ENCODE measurements at regions not wholly inside any gene's neighbourhood (a gene's known extent, or its start where the extent isn't known, plus 50 kb on each side); places are given as distances from the start of the nearest gene placed in this dataset.

DNA sequence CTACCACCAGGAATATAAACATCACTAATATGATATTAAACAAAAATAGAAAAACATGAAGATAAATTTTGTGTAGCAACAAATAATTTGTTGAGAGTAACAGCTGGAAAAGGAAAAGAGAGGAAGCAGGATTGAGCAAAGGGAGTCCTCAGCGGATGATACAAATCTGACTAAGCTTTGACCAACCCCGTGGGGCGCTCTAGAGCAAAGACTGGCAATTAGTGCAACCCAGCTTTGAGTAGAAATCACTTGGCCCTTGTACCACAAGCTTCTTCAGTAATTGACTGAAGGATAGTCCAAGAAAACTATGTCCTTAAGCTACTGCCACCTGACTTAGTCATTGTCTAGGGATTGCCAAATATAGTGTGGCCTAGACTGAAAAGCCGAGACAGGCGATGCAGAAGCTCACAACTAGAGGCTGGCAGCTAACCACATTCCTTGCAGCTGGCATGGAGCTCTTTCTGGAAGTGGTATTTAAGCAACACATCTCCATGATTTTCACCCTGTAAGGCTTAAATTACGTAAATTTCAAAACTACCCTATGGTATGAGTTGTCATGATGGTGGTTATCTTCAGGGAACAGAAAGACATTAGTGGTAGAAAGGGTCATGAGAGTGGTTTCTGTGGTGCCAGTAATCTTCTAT is 396.0 kb downstream of the PDGFC start:
- Histone ChIP-seq H3K4me1 (ENCODE audit: control insufficient read depth, insufficient read depth, low read length) (no peaks in the 10 kb centered on the region), H3K4me3 (ENCODE audit: low read depth, low read length) (no peak overlapping the region), H3K36me3 (ENCODE audit: control insufficient read depth, insufficient read depth, low read length) (no peaks in the 10 kb centered on the region), H3K9ac (ENCODE audit: low read depth, low read length) (no peak overlapping the region), H3K27ac (ENCODE audit: low read depth, low read length) (no peak overlapping the region), H3K9me3 (ENCODE audit: control insufficient read depth, insufficient read depth, low read length) (no peaks in the 10 kb centered on the region), H3K27me3 (ENCODE audit: control insufficient read depth, insufficient read depth, low read length) (no peaks in the 10 kb centered on the region)

DNA sequence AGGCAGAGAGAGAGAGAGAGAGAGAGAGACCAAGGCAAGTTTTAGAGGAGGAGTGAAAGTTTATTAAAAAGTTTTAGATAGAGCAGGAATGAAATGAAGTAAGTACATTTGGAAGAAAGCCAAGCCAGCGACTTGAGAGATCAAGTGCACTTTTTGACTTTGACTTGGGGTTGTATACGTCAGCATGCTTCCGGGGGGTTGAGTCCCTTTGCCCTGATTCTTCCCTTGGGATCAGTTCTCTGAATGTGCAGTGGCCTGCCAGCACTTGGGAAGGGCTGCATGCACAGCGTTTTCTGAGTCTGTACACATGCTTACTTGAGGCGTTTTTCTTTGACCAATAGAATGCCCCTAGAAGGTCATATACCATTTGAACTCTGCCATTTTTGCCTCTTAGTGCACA is 400.5 kb downstream of the PDGFC start:
- no peaks in the 10 kb centered on the region for H3K36me3 ChIP-seq (ENCODE audit: control insufficient read depth, insufficient read depth, low read length)
- no peak overlapping the region for H3K9ac ChIP-seq (ENCODE audit: low read depth, low read length)
- no peak overlapping the region for H3K27ac ChIP-seq (ENCODE audit: low read depth, low read length)
- no peaks in the 10 kb centered on the region for H3K27me3 ChIP-seq (ENCODE audit: control insufficient read depth, insufficient read depth, low read length)
- 0 out of 2 replicates have a peak, but pooled peaks cover 2% of the 10 kb centered on the region for H3K4me1 ChIP-seq (ENCODE audit: control insufficient read depth, insufficient read depth, low read length)
- no peak overlapping the region for H3K4me3 ChIP-seq (ENCODE audit: low read depth, low read length)
- no peaks in the 10 kb centered on the region for H3K9me3 ChIP-seq (ENCODE audit: control insufficient read depth, insufficient read depth, low read length)

DNA sequence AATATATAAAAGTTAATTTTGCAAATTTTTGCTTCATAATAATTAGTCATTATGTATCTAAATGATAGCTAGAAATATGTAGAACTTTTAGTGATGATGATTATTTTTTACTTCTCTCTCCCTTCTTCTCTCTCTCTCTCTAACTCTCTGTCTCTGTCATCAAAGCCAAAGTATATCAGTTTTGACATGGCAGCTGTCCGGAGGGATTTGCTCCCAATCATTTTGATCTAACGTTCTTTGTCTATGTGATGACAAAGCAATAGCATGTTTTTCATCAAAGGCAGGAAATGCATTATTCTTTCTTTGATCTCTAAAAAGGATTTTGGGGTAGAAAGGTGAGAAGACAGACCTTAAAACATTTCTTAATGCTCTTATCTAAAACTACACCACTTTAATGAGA is 402.1 kb downstream of the PDGFC start:
- no peaks in the 10 kb centered on the region for H3K36me3 ChIP-seq (ENCODE audit: control insufficient read depth, insufficient read depth, low read length)
- no peak overlapping the region for H3K4me3 ChIP-seq (ENCODE audit: low read depth, low read length)
- no peak overlapping the region for H3K9ac ChIP-seq (ENCODE audit: low read depth, low read length)
- no peaks in the 10 kb centered on the region for H3K27me3 ChIP-seq (ENCODE audit: control insufficient read depth, insufficient read depth, low read length)
- no peak overlapping the region for H3K27ac ChIP-seq (ENCODE audit: low read depth, low read length)
- H3K9me3 ChIP-seq (ENCODE audit: control insufficient read depth, insufficient read depth, low read length): no peaks in the 10 kb centered on the region
- 0 out of 2 replicates have a peak, but pooled peaks cover 2% of the 10 kb centered on the region for H3K4me1 ChIP-seq (ENCODE audit: control insufficient read depth, insufficient read depth, low read length)

DNA sequence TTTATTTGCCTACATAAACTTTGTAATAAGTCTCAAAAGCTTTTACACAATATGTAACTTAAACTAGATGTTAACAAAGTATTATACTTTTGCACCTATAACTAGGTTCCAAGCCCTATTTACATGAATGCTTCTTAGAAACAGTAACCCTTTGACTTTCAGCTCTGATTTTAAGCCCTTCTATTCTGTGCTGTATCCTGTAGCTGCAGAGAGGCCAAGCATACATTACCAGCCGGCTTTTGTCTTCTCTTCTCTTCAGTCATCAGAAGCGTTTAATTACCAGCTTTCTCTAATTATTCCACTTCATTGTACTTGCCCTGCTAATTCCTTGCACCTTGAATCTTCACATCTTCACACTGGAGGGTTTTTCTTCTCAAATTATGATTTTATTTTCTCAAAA is 403.1 kb downstream of the PDGFC start:
- H3K36me3 ChIP-seq (ENCODE audit: control insufficient read depth, insufficient read depth, low read length): no peaks in the 10 kb centered on the region
- no peaks in the 10 kb centered on the region for H3K27me3 ChIP-seq (ENCODE audit: control insufficient read depth, insufficient read depth, low read length)
- no peak overlapping the region for H3K9ac ChIP-seq (ENCODE audit: low read depth, low read length)
- H3K27ac ChIP-seq (ENCODE audit: low read depth, low read length): no peak overlapping the region
- H3K4me1 ChIP-seq (ENCODE audit: control insufficient read depth, insufficient read depth, low read length): 0 out of 2 replicates have a peak, but pooled peaks cover 2% of the 10 kb centered on the region
- no peak overlapping the region for H3K4me3 ChIP-seq (ENCODE audit: low read depth, low read length)
- no peaks in the 10 kb centered on the region for H3K9me3 ChIP-seq (ENCODE audit: control insufficient read depth, insufficient read depth, low read length)

DNA sequence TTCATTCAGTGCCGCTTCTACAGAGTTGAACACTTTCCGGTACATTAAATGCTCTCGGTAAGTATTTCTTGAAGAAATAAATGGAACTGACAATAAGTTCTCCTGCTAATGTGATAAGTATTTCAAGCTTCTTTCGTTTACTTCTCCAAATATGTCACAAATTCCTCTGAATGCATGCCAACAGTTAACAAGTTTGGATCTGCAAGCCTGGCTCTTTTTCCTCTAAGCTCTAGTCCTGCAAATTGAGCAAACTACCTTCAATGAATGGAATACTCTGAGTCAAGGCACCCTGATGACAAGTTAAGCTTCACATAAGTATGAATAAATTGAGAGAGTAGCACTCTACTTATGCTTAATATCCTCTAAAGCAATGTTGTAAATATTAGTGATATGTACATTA is 403.6 kb downstream of the PDGFC start:
- Histone ChIP-seq H3K9ac (ENCODE audit: low read depth, low read length) (no peak overlapping the region), H3K36me3 (ENCODE audit: control insufficient read depth, insufficient read depth, low read length) (no peaks in the 10 kb centered on the region), H3K4me1 (ENCODE audit: control insufficient read depth, insufficient read depth, low read length) (0 out of 2 replicates have a peak, but pooled peaks cover 2% of the 10 kb centered on the region), H3K4me3 (ENCODE audit: low read depth, low read length) (no peak overlapping the region), H3K9me3 (ENCODE audit: control insufficient read depth, insufficient read depth, low read length) (no peaks in the 10 kb centered on the region), H3K27ac (ENCODE audit: low read depth, low read length) (no peak overlapping the region), H3K27me3 (ENCODE audit: control insufficient read depth, insufficient read depth, low read length) (no peaks in the 10 kb centered on the region)

DNA sequence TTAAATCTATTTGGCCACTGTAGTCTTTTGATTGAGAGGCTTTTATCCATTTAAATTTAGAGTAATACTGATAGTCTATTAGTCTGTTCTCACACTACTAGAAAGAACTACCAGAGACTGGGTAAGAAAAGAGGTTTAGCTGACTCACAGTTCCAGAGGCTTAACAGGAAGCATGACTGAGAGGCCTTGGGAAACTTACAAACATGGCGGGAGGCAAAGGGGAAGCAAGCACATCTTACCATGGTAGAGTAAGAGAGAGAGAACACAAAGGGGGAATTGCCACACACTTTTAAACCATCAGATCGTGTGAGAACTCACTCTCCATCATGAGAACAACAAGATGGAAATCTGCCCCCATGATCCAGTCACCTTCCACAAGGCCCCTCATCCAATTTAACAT is 410.9 kb downstream of the PDGFC start:
- Histone ChIP-seq H3K4me1 (ENCODE audit: control insufficient read depth, insufficient read depth, low read length) (no peaks in the 10 kb centered on the region), H3K4me3 (ENCODE audit: low read depth, low read length) (no peak overlapping the region), H3K9me3 (ENCODE audit: control insufficient read depth, insufficient read depth, low read length) (no peaks in the 10 kb centered on the region), H3K36me3 (ENCODE audit: control insufficient read depth, insufficient read depth, low read length) (no peaks in the 10 kb centered on the region), H3K9ac (ENCODE audit: low read depth, low read length) (no peak overlapping the region), H3K27ac (ENCODE audit: low read depth, low read length) (no peak overlapping the region), H3K27me3 (ENCODE audit: control insufficient read depth, insufficient read depth, low read length) (no peaks in the 10 kb centered on the region)

DNA sequence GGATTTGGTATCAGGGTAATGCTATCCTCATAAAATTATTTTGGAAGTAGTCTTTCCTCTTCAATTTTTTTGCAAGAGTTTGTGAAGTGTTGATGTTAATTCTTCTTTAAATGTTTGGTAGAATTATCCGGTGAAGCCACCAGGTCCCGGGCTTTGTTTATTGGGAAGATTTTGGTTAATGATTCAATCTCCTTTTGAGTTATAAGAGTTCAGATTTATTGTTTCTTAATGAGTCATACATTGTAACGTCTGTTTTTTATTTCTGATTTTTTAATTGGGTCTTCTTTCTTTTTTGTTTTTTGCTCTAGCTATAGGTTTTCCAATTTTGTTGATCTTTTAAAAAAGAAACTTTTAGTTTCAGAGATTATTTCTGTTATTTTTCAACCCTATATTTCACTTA is 412.3 kb downstream of the PDGFC start:
- no peaks in the 10 kb centered on the region for H3K36me3 ChIP-seq (ENCODE audit: control insufficient read depth, insufficient read depth, low read length)
- no peak overlapping the region for H3K27ac ChIP-seq (ENCODE audit: low read depth, low read length)
- no peaks in the 10 kb centered on the region for H3K4me1 ChIP-seq (ENCODE audit: control insufficient read depth, insufficient read depth, low read length)
- H3K27me3 ChIP-seq (ENCODE audit: control insufficient read depth, insufficient read depth, low read length): no peaks in the 10 kb centered on the region
- no peaks in the 10 kb centered on the region for H3K9me3 ChIP-seq (ENCODE audit: control insufficient read depth, insufficient read depth, low read length)
- H3K4me3 ChIP-seq (ENCODE audit: low read depth, low read length): no peak overlapping the region
- no peak overlapping the region for H3K9ac ChIP-seq (ENCODE audit: low read depth, low read length)

DNA sequence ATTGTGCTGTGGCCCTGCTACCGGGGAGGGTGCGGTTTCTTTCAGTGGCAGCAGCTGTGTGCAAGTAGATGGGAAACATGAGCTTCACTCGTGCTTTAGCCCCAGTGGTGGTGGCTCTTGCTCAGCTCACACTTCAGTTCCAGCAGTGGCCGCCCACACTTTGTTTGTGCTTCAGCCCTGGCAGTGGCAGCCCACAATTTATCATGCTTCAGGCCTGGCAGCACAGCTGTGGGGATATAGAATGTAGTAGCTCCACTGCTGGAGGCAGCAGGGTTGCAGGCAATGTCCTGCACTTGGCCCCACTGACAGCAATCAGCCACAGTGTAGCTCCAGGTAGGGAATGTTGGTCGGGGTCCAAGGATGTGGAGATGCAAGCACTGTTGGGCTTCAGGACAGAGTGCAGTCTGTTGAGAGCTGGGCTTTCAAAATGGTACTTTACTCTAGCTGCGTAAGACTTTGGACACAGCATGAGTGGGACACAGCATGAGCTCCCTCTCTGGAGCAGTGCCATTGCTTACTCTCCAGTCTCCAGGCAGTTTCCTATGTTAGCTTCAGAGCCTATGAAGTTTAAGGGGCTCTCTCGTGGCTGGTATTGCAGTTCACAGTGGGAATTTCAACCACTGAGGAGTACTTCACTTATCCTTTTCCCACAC is 413.1 kb downstream of the PDGFC start:
- Histone ChIP-seq H3K4me1 (ENCODE audit: control insufficient read depth, insufficient read depth, low read length) (no peaks in the 10 kb centered on the region), H3K36me3 (ENCODE audit: control insufficient read depth, insufficient read depth, low read length) (no peaks in the 10 kb centered on the region), H3K27me3 (ENCODE audit: control insufficient read depth, insufficient read depth, low read length) (no peaks in the 10 kb centered on the region), H3K9me3 (ENCODE audit: control insufficient read depth, insufficient read depth, low read length) (no peaks in the 10 kb centered on the region), H3K9ac (ENCODE audit: low read depth, low read length) (no peak overlapping the region), H3K4me3 (ENCODE audit: low read depth, low read length) (no peak overlapping the region), H3K27ac (ENCODE audit: low read depth, low read length) (no peak overlapping the region)

DNA sequence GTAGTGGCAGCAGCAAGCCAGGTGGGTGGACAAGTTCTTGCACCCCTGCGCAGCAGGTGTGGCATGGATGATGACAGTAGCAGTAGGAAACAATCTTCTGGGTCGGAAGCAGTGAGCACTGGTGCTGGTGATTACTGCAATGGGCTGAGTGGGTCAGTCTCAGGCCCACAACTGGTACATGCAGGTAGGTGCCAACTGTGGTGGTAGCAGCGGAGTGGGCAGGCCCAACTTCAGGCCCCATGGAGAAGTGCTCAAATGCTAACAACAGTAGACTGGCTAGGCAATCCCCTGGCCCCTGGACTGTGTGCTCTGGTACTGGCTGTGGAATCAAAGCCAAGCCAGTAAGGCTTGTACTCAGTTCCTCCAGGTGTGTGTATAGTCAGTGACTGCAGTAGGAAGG is 413.7 kb downstream of the PDGFC start:
- H3K4me1 ChIP-seq (ENCODE audit: control insufficient read depth, insufficient read depth, low read length): no peaks in the 10 kb centered on the region
- H3K4me3 ChIP-seq (ENCODE audit: low read depth, low read length): no peak overlapping the region
- no peaks in the 10 kb centered on the region for H3K36me3 ChIP-seq (ENCODE audit: control insufficient read depth, insufficient read depth, low read length)
- H3K27me3 ChIP-seq (ENCODE audit: control insufficient read depth, insufficient read depth, low read length): no peaks in the 10 kb centered on the region
- H3K9ac ChIP-seq (ENCODE audit: low read depth, low read length): no peak overlapping the region
- H3K9me3 ChIP-seq (ENCODE audit: control insufficient read depth, insufficient read depth, low read length): no peaks in the 10 kb centered on the region
- no peak overlapping the region for H3K27ac ChIP-seq (ENCODE audit: low read depth, low read length)

DNA sequence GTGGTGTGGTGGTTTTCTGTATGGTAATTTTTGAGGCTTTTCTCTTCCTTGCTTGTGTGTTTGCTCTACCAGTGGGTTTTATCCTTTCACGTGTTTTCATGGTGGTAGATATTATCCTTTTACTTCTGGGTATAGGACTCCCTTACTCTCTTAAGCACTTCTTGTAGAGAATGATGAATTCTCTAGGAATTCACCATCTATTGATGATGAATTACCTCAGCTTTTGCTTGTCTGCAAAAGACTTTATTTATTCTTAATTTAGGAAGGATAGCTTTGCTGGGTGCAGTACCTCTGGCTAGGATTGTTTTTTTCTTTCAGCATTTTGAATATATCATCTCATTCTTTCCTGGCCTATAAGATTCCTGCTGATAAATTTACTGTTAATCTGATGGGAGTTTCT is 415.3 kb downstream of the PDGFC start:
- H3K9me3 ChIP-seq (ENCODE audit: control insufficient read depth, insufficient read depth, low read length): no peaks in the 10 kb centered on the region
- H3K27ac ChIP-seq (ENCODE audit: low read depth, low read length): no peak overlapping the region
- no peak overlapping the region for H3K9ac ChIP-seq (ENCODE audit: low read depth, low read length)
- H3K4me1 ChIP-seq (ENCODE audit: control insufficient read depth, insufficient read depth, low read length): no peaks in the 10 kb centered on the region
- no peaks in the 10 kb centered on the region for H3K36me3 ChIP-seq (ENCODE audit: control insufficient read depth, insufficient read depth, low read length)
- H3K27me3 ChIP-seq (ENCODE audit: control insufficient read depth, insufficient read depth, low read length): no peaks in the 10 kb centered on the region
- no peak overlapping the region for H3K4me3 ChIP-seq (ENCODE audit: low read depth, low read length)

DNA sequence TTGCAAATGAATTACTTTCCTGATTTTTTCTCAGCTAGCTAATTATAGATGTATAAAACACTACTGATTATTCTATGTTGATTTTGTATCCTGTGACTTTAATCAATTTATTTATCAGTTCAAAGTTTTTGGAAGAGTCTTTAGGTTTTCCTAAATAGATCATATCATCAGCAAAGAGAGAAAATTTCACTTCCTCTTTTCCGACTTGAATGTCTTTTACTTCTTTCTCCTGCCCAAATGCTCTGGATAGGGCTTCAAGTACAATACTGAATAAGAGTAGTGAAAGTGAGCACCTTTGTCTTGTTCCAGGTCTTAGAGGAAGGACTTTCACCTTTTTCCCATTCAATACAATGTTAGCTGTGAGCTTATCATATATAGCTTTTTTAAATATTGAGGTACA is 417.9 kb downstream of the PDGFC start:
- H3K27me3 ChIP-seq (ENCODE audit: control insufficient read depth, insufficient read depth, low read length): no peaks in the 10 kb centered on the region
- no peaks in the 10 kb centered on the region for H3K4me1 ChIP-seq (ENCODE audit: control insufficient read depth, insufficient read depth, low read length)
- H3K9me3 ChIP-seq (ENCODE audit: control insufficient read depth, insufficient read depth, low read length): no peaks in the 10 kb centered on the region
- no peak overlapping the region for H3K4me3 ChIP-seq (ENCODE audit: low read depth, low read length)
- H3K36me3 ChIP-seq (ENCODE audit: control insufficient read depth, insufficient read depth, low read length): no peaks in the 10 kb centered on the region
- H3K9ac ChIP-seq (ENCODE audit: low read depth, low read length): no peak overlapping the region
- no peak overlapping the region for H3K27ac ChIP-seq (ENCODE audit: low read depth, low read length)
